ENCODE measurements at regions not wholly inside any gene's neighbourhood (a gene's known extent, or its start where the extent isn't known, plus 50 kb on each side); places are given as distances from the start of the nearest gene placed in this dataset.
"Not testable (repeated sequence)": the region's sequence is repeated elsewhere in the genome, so short reads cannot be mapped to it uniquely, and the experiment has no call there.

DNA sequence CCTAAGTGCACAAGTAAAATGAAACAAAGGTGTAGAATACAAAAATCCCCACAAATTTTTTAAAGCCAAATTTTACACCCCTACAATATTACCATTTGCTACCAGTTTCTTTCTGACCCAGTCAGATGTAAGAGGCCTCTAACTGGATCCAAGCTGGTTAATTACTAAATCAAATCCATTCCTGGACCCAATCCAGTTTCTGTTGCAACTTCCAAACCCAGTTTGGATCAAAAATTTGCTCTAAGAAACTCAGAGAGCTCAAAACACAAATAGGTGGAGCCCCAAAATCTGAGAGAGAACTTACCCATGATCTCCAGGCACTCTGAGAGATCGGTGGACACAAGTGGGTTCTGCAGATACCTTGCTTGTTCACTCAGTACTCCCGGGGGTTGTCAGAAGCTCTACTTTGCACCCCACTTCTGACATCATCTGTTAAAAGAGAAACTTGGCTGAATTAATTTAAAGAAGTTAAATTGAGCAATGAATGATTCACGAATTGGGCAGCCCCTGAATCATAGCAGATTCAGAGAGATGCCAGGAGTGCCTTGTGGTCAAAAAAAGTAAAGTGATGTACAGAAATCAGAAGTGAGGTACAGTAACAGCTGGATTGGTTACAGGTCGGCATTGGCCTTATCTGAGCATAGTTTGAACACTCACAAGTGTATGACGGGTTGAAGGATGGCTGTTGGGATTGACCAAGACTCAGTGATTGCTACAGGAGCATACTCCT, 448.0 kb downstream of the KCNT2 start:
- no peak for DNase-seq

DNA sequence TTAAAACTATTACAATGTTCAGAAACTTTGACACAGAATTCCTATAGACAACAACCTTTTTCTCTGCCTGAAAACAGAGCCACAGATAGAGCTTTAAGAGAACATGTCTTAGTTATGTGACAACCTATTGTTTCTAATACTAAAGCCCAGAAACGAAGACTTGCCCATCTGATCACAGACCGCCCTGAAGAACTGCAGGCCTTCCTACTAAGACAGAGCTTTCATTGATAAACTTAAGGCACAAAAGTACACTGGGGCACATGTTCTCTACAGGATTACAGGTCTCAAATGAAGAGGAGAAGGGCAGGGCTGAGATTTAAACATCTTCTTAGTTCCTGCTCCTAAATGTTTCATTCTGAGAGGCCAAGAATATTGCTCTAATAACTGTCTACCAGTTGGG, 452.7 kb downstream of the KCNT2 start:
- no peak for DNase-seq

DNA sequence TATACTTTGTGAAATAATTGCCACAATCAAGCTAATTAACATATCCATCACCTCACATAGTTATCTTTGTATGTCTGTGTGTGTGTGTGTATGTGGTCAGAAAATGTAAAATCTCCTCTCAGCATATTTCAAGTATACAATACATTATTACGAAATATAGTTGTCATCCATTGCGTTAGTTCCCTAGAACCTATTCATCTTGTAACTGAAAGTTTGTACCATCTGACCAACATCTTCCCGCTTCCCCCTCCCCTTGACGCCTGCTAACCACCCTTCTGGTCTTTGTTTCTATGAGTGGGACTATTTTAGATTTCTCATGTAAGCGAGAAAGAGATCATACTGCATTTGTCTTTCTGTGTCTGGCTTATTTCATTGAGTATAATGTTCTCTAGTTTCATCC, 455.3 kb downstream of the KCNT2 start:
- no peak for DNase-seq

DNA sequence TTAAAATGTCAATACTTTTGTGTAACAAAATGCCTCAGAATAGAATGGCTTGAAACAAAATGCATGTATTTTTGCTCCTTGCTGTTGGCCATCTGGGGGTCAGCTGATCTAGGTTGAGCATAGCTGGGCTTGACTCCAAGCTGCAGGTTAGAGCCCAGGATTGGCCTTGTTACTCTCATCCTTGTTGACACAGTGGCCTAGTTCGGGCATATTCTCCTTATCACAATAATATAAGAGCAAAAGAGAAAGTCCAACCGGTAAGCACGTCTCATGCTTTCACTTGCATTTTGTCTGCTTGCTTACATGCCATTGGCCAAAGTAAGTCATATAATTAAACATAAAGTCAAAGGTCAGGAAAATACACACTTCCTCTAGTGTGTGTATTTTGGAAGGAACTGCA, 456.2 kb downstream of the KCNT2 start:
- DNase-seq = no peak

DNA sequence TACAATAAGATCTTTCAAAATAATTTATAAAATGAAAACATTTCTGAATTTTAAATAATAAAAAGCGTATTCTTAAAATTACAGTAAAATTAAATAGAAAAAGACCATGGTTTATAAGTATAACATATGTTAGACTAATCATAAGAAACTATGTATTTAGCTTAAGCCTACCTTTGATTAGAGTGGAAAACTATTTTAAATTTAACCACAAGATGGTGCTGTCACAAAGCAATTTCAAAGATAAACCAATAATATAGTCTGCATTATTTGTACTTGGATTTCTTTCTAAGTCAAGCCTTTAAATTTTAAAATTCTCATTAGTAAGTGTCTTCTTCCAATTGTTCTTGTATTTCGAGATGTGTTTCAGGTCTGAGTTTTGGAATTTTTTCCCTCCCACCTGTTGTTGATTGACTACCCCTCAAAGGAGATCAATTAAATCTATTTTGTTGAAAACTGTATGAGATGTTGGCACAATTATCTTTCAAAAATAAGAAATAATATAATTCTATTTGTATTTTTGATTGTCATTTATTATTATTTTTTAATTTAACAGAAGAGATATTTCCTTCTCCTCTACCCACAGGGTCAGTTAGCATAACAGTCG, 459.8 kb downstream of the KCNT2 start:
- no peak for DNase-seq

DNA sequence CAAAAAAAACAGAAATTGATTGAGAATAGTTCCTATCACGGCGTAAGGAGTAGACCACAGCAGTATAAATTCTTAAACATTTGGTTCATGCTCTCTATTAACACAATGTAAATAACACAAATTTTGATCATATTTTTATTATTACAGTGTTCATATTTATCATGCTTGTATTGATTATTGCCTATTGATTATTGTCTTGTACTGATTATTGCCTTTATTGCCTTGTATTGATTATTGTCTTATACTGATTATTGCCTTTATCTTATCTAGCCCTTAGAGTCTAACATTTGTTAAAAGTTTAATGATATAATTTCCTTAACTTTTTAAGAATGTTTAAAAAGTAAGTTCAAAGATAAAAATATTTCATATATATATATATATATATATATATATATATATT, 460.7 kb downstream of the KCNT2 start:
- no peak for DNase-seq

DNA sequence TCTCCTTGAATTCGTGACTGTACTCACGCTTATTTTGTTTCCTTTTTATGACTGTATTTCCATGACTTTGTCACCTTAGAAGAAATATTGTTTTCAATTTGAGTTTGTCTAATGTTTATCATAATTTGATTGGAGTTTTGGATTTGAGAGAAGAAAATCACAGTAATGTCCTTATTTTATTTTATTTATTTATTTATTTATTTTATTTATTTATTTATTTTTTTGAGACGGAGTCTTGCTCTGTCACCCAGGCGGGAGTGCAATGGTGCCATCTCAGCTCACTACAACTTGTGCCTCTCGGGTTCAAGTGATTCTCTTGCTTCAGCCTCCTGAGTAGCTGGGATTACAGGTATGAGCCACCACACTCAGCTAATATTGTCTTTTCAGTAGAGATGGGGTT, 463.1 kb downstream of the KCNT2 start:
- DNase-seq = not testable (repeated sequence)

DNA sequence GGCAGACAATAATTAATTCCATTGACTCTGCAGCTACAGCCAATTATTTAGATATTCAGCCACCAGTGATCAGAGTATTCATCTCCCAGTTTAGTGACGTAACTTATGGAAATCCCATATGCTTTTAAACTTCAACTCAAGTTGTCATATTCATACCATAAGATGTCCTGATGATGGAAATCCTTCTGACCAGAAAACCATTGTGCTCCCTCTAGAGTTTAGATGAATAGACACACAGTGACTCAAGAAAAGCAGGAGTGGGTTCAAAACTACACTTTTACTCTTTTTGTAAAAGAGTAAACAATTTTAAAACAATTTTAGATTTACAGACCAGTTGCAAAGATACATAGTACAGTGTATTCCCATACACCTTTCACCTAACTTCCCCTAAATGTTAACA, 463.7 kb downstream of the KCNT2 start:
- no peak for DNase-seq

DNA sequence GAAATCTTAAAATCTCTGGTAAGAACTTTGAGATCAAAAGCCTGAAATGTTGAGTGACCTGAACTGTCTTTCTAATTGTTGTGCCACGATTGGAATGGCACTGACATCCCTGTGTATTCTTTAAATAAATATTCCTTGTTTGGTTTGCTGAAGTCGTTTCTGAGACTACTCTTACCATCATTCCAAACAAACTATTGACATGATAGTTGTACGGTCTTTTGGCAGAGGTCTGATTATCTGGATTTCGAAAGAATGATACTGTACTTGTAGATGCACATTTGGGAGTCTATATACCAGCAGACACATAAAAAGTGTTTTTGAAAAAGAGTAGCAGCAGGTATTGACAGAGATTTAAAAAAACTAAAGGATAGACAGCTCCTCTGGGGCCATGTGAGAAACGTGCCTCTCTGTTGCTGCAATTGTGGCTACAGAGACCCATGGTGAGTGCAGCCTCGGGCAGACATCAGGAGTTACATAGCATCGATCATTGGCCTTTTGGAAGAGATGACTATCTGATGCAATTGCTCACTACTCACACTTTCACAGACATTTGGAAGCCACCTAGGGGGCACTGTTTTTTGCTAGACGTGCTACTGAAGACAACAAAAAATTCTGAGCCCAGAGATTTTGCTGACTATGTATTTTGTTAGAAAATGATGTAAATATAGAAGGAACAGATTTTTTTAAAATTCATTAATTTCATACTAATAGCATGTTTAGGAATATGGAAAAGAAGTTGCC, 464.5 kb downstream of the KCNT2 start:
- no peak for DNase-seq

DNA sequence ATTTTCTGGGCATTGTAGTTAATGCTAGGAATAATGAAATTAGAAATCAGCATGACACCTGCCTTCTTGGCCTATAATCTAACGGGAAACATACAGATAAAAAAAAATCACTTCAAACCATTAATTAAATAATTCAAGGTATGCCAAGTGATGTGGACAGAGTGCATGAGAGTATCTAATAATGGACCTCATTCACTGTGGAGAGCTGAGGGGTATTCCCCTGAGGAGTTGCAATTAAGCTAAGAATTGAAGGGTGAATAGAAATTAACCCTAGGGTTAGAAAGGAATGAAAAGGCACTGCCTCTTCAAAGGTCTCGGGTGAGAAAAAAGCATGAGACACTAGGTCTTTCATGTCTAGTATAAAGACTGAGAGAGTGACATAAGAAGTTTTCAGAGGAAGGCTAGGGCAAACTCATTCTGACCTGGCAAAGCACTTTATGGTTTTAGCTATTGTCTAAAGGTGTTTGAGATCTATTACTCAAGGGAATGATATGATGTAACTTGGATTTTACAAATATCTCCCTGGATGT, 466.1 kb downstream of the KCNT2 start:
- no peak for DNase-seq

DNA sequence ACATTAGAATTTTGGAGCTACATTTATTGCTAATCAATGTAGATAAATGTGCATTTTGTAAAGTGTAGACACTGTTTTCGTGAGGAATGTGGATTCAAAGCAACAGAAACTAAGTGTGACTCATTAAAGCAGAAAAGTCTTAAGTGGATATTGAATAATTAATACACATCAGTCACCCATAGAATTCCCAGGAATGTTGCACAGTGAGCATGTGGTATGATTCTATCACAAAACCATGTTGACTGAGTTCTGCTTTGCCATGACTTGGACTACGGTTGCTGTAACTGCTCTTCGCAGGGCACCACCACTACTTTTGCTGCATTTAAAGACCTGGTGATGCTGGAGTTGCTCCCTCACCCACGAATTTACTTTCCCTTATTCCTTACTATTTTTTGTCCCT, 471.8 kb downstream of the KCNT2 start:
- no peak for DNase-seq

DNA sequence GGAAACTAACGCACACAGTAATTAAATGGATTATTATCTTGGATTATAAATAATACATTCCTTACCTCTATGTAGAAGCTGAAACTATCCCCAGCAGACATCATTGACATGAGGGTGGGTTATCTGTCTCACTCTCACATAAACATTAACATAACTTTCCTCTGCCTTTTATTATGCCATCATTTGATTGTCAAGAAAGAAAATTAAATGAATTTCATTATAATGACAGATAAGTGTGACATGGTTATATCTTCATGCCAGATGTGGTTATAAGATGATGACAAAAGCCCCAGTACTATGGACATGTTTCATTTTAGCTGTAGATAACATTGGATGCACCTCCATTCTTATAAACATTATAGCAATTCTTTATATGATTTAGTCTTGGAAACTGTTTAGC, 476.5 kb downstream of the KCNT2 start:
- DNase-seq = no peak

DNA sequence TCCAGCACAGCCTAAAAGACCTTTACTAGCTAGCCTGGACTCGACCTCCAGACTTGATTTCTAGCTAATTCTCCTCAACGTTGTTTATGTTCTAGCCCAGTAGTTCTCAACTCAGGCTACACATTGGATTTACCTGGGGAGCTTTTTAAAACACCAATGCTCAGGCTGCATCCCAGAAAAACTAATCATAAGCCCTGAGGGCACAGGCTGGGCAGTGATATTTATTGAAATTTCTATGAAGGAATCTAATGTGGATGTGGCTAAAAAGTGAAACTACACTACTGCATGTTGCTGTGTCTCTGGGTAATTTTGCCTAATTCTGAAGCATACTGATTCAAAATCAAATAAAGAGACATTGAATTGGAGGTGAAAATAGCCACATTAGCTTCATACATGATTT, 479.4 kb downstream of the KCNT2 start:
- no peak for DNase-seq

DNA sequence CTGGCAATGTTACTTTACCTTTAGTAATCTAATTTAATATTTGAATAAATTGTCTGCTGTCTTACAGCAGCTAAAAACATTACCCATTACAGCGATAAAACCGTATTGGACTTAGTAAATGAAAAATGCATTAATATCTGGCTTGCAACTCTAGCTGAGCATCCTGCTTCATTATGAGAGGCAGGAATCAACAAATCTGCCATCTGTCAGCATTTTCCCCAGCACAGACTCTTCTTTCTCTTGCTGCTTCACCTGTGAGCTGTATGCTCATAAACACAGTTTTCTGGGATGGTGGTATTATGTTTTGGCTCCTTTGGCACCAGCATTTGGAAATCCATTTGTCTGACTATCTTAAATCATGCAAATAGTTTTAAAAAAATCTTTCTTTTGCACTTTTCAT, 487.1 kb downstream of the KCNT2 start:
- no peak for DNase-seq

DNA sequence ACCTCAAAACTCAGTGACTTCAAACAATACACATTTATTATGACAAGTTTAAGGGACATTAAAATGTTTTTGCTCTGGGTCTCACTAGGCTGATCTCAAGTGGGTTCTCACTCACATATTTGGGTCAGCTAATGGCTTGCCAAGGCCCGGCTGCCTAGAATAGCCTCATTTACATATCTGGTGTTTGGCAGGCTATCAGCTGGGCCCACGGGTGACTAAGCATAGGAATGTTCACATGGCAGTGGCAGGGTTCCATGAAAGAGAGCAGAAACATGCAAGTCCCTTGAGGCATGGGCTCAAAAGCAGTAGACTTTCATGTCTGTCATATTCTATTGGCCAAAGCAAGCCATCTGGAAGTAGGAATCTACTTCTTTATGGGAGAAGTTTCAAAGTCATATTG, 492.6 kb downstream of the KCNT2 start:
- DNase-seq = no peak

DNA sequence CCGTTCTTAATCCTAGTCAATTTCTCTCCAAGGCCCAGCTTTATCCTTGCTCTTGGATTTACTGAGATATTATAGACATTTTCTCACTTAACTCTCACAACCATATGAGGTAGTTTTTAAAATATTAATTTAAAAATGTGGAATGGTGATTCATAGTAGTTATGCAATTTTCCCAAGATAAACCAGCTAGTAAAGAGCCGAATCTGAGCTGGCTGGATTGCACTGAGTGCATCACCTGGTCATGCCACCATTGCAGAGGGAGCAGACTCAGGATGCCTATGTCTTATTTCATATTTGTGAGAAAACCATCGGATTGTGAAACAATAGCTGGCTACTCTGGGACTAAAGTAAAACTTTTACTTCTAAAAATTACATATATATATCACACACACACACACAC, 494.0 kb downstream of the KCNT2 start:
- no peak for DNase-seq

DNA sequence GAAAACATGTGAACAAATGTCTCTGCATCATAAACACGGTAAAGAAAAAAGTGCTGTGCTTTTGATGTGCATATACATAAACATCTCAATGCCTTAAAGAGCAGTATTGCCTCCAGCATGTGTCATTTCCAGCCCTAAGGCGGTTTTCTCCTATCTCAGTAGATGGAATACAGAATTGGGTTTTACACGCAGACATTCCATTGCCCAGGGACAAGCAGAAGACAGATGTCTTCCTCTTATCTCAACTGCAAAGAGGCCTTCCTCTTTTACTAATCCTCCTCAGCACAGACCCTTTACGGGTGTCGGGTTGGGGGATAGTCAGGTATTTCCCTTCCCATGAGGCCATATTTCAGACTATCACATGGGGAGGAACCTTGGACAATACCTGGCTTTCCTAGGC, 499.2 kb downstream of the KCNT2 start:
- DNase-seq = not testable (repeated sequence)

DNA sequence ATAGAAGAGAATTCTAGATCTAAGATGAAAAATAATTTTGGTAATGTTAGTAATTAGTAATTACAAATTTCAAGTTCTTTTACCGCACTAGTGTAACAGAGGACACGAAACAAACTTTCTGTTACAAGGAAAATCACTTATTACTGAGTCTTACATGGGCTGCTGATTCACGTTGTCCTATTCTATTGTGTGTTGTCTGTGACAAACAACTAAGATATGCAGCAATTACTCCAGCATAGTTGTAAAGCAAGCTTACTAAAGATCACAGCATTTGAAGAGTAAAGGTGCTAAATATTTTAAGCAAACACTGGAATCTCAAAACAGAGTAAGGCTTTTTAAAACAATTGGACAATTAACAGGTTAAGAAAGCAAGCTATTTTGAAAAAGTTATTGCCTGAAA, 502.3 kb downstream of the KCNT2 start:
- no peak for DNase-seq

DNA sequence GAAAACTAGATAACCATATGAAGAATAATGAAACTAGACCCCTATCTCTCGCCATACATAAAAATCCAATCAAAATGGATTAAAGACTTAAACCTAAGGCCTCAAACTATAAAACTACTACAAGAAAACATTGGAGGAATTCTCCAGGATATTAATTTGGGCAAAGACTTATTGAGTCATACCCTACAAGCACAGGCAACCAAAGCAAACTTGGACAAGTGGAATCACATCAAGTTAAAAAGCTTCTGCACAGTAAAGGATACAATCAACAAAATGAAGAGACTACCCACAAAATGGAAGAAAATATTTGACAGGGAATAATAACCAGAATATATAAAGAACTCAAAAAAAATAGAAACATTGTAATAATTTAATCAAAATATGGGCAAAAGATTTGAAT, 505.4 kb downstream of the KCNT2 start:
- no peak for DNase-seq

DNA sequence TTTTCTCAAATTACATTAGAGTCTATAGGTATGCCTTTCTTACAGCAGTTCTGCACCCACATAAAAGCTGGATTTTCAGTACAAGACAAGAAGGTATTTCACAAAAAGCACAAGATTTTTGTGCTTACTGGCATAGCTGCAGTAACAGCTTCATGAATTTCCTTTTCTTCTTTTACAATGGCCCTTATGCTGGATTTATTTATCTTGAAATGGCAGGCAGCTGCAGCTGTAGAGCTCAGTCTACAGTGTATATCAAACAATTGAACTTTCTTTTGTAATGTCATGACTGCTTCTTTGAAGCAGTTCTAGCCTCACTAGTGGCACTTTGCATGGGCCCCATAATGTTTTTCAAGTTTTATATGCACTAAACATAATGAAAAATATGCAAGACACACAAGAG, 510.2 kb downstream of the KCNT2 start:
- no peak for DNase-seq

DNA sequence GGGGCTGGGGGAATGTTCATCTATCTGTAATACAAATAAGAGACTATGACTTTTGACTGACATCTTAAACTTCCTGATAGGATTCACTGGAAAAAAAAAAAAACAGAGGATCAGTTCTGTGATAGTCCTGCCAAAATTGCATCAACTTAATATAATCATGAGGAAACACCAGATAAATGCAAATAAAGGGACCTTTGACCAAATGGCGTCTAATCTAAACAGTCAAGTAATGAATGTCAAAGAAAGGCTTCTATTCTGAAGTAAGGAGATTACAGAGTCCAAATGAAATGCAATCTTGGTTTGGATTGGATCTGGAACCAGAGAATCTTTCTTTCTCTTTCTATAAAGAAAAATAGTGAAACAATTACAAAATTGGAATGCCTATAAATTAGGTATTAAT, 513.4 kb downstream of the KCNT2 start:
- DNase-seq = no peak

DNA sequence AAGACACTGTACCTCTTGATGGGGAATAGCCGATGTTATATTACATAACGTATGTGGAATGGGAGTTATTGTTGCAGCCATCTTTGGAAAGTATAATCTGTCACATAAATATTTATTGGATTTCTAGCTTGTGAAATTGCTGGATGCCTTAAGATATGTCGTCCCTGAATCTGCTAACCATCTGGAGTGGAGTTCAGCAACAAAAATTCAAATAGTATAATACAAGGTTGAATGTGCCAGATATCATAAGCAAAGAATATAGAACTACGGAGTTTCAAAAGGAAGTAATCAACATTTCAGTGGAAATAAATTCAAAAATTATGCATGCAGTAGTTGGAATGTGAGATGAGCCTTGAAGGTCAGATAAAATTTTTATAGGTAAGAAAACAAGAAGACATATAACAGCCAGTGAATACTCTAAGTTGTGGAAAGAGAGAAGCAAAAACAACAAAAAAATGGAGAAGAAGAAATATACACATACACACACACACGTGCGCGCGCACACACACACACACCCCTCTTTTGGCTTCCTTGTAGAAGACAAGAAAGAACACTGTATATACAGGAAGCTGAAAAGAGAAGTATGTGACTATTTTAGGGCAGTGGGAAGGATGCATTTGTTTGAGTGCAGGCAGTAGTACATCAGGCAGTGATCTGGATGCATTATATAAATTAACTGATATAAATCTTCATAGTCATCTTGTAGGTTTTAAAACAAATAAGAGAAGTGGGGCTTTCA, 516.7 kb downstream of the KCNT2 start:
- no peak for DNase-seq

DNA sequence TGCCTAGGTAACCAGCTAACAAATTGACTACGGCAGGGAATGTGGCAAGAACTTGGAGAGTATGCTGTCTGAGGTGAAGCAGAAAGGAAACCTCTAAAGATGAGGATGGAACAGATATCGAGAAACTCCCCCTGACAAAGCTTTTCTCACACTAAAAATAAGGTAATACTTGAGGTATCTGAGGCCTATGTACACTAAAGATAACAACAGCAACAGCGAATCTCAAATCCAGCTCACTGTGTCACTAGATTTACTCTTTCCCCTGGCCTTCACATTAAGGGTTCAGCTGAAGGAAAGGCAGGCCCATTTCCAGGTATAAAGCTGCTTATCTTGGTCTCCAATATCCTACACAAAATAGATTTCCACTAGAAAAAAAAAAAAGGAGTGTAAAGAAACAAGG, 518.0 kb downstream of the KCNT2 start:
- no peak for DNase-seq
